GM12878 (cell line): ENCODE measurements at regions not wholly inside any gene's neighbourhood (a gene's known extent, or its start where the extent isn't known, plus 50 kb on each side); places are given as distances from the start of the nearest gene placed in this dataset.
"Not testable (repeated sequence)": the region's sequence is repeated elsewhere in the genome, so short reads cannot be mapped to it uniquely, and the experiment has no call there.

ENCODE experiments used
- ATAC-seq: fragments of 200-7000 bp; cut with Tn5 transposase; 3 replicates; pipeline ENCODE4 v1.9.1; 2020; ENCODE audit warnings: mild to moderate bottlenecking, moderate library complexity
- BruUV-seq: library from RNA; stranded (reverse); fragments of 400-500 nt; replicated peaks from 2 replicates; lab custom pipeline; 2021; lab: Mats Ljungman, UMichigan
- CTCF ChIA-PET: fragments of 300-600 bp; sonication (Branson Sonifier 250); formaldehyde crosslinking; extraction: SDS; loops from one replicate; lab custom pipeline; 2021; ENCODE audit warnings: inconsistent platforms; lab: Yijun Ruan, JAX
- POLR2A ChIA-PET: fragments of 350-600 bp; formaldehyde crosslinking; extraction: SDS; loops from one replicate; lab custom pipeline; 2021; ENCODE audit warnings: inconsistent platforms; lab: Charles Lee
- RAD21 ChIA-PET: fragments of 300-600 bp; sonication (Branson Sonifier 250); formaldehyde crosslinking; loops from one replicate; lab custom pipeline; 2023; ENCODE audit warnings: antibody characterized with exemption; ENCODE audit not compliant: unreplicated experiment; lab: Charles Lee
- SMC1A ChIA-PET: fragments of 300-600 bp; sonication (Branson Sonifier 250); formaldehyde crosslinking; loops from one replicate; lab custom pipeline; 2023; ENCODE audit not compliant: unreplicated experiment, uncharacterized antibody; lab: Charles Lee
- DNase-seq: peaks from one replicate; pipeline ENCODE4 v3.0.0-alpha.2; 2011; ENCODE audit warnings: low read depth, low spot score
- FAIRE-seq: peaks from 3 replicates; lab custom pipeline; 2011; peaks lifted over from hg19 to GRCh38; lab: Jason Lieb, UNC
- H2AFZ ChIP-seq: 2 replicates; pipeline ENCODE4 v1.6.0; 2011; ENCODE audit warnings: low read depth, low read length, control low read depth; ENCODE audit not compliant: control insufficient read depth
- H3K27ac ChIP-seq: 2 replicates; pipeline ENCODE4 v1.5.1; 2011; ENCODE audit warnings: control low read depth; ENCODE audit not compliant: control insufficient read depth, insufficient read depth
- H3K27me3 ChIP-seq, 2 experiments: replicated peaks in 1 of 2; 2 replicates each; pipeline versions ENCODE4 v1.6.0 to v1.6.1; 2011; ENCODE audit warnings: low read length in 1 of 2; ENCODE audit not compliant: control insufficient read depth in 2 of 2, insufficient read depth in 2 of 2
- H3K36me3 ChIP-seq, 2 experiments: 2 replicates each; pipeline ENCODE4 v1.5.1; 2011; ENCODE audit warnings: low read length in 1 of 2; ENCODE audit not compliant: control insufficient read depth in 2 of 2, insufficient read depth in 2 of 2
- H3K4me1 ChIP-seq: 2 replicates; pipeline ENCODE4 v1.6.1; 2011; ENCODE audit warnings: mild to moderate bottlenecking, low read length, moderate library complexity, mixed read lengths; ENCODE audit not compliant: control insufficient read depth, insufficient read depth
- H3K4me2 ChIP-seq: 2 replicates; pipeline ENCODE4 v1.6.0; 2011; ENCODE audit warnings: control low read depth; ENCODE audit not compliant: control insufficient read depth, insufficient read depth
- H3K4me3 ChIP-seq: fragments of 200-600 bp; sonication (generic); 2 replicates; pipeline ENCODE4 v1.5.1; 2016
- H3K79me2 ChIP-seq: 2 replicates; pipeline ENCODE4 v1.6.0; 2011; ENCODE audit warnings: low read length; ENCODE audit not compliant: control insufficient read depth, insufficient read depth
- H3K9ac ChIP-seq: 2 replicates; pipeline ENCODE4 v1.8.0; 2011; ENCODE audit warnings: low read length, control low read depth, mixed read lengths; ENCODE audit not compliant: control insufficient read depth, insufficient read depth
- H3K9me3 ChIP-seq: replicated peaks from 3 replicates; pipeline ENCODE4 v1.5.1; 2011; ENCODE audit warnings: mild to moderate bottlenecking, low read length; ENCODE audit not compliant: control insufficient read depth, insufficient read depth
- H4K20me1 ChIP-seq: 2 replicates; pipeline ENCODE4 v1.6.0; 2011; ENCODE audit not compliant: control insufficient read depth, insufficient read depth
- CTCF ChIP-seq, 3 experiments: IDR thresholded peaks in 2 of 3; conservative IDR thresholded peaks in 1 of 3; 2 replicates each; pipeline ENCODE4 v1.5.1; 2011; ENCODE audit warnings: low read depth in 3 of 3, low read length in 3 of 3, mild to moderate bottlenecking in 3 of 3, control low read depth in 2 of 3, moderate library complexity in 2 of 3, inconsistent platforms in 1 of 3, mixed read lengths in 1 of 3; ENCODE audit not compliant: control insufficient read depth in 2 of 3, insufficient read depth in 1 of 3; ENCODE audit errors: extremely low read depth in 1 of 3
- KAT2A ChIP-seq: conservative IDR thresholded peaks from 2 replicates; pipeline ENCODE4 v1.6.1; 2011; ENCODE audit warnings: low read depth, low read length; ENCODE audit not compliant: control insufficient read depth
- RAD21 ChIP-seq: IDR thresholded peaks from 2 replicates; pipeline ENCODE4 v1.6.1; 2011; ENCODE audit warnings: mild to moderate bottlenecking, low read depth, low read length, moderate library complexity; ENCODE audit not compliant: insufficient read depth
- SMC3 ChIP-seq: IDR thresholded peaks from 2 replicates; pipeline ENCODE4 v1.6.1; 2011; ENCODE audit warnings: low read length, improper control_type of control experiment, borderline replicate concordance
- WGBS: methylation state at CpG from one replicate; pipeline ENCODE4 v1.1.6; 2016; ENCODE audit warnings: low lambda C conversion rate; ENCODE audit not compliant: insufficient replicate concordance, insufficient coverage; ENCODE audit errors: missing lambda C conversion rate; 5-methylcytosine and 5-hydroxymethylcytosine counted together
- in situ Hi-C: fragments of 300-500 bp; cut with MboI; formaldehyde crosslinking; loops from 9 replicates; pipeline ENCODE4 v1.14.3; 2018; ENCODE audit warnings: mixed read lengths
- intact Hi-C: fragments of 100-400 bp; cut with micrococcal nuclease; formaldehyde crosslinking; loops from one replicate; pipeline ENCODE4 v1.14.2; 2022; ENCODE audit not compliant: unreplicated experiment

GRCh38 chr12:82627799-82628198, 58.9 kb upstream of the TMTC2 start:
- POLR2A ChIA-PET, result interaction anchor here (1.3 kb wide), 1 partner anchor 104 kb away, joined by 6 read pairs; no protein-coding TSS in a partner anchor
- intact Hi-C loops (loop anchor here (1.0 to 5.0 kb wide), 2 partner anchors 100 to 245 kb away; no protein-coding TSS in a partner anchor), in situ Hi-C loops (loop anchor here (5.0 kb wide), 1 partner anchor 100 kb away; no protein-coding TSS in a partner anchor)
- Histone ChIP-seq H3K27me3 (no peaks in the 10 kb centered on the region), H3K27ac (no peak overlapping the region), H3K36me3 (no peaks in the 10 kb centered on the region), H4K20me1 (no peaks in the 10 kb centered on the region), H3K4me3 (no peak overlapping the region), H3K79me2 (no peaks in the 10 kb centered on the region), H3K4me1 (no peaks in the 10 kb centered on the region), H3K9me3 (no peaks in the 10 kb centered on the region), H3K9ac (no peak overlapping the region), H2AFZ (no peak overlapping the region), H3K4me2 (no peak overlapping the region)
- TF ChIP-seq KAT2A, result no peak
- peak; percentile 40 to 65 (median 43); a peak in 4 of 6 replicates for TF ChIP-seq CTCF (IDR thresholded peaks at IDR 0.05 in 2 of 3, conservative IDR thresholded peaks at IDR 0.05 in 1 of 3; ENCODE audit: control insufficient read depth in 2 of 3, extremely low read depth in 1 of 3, insufficient read depth in 1 of 3, low read depth in 3 of 3, low read length in 3 of 3)
- peak; percentile 81 for TF ChIP-seq RAD21
- TF ChIP-seq SMC3, result peak; percentile 86; the same call in 1 of the 2 replicates
- DNase-seq (no peak), FAIRE-seq (no peak), ATAC-seq (peak; percentile 81)
- CTCF ChIA-PET, result interaction anchor here (0.9 to 6.4 kb wide), 15 partner anchors 8 to 267 kb away, joined by 3 to 55 read pairs (median 5); no protein-coding TSS in a partner anchor
- SMC1A ChIA-PET, result interaction anchor here (1.1 to 7.9 kb wide), 9 partner anchors 10 to 243 kb away, joined by 3 to 78 read pairs (median 8); no protein-coding TSS in a partner anchor
- 31% methylated on average over 7 of the region's 7 CpGs for WGBS
- RAD21 ChIA-PET, result interaction anchor here (0.6 to 3.2 kb wide), 5 partner anchors 31 to 515 kb away, joined by 3 to 38 read pairs (median 5); partner anchors contain the start of gene TMTC2
- BruUV-seq, result no TSS peak

- H3K4me1 ChIP-seq, H3K4me3 ChIP-seq, BruUV-seq, DNase-seq, H3K27me3 ChIP-seq, POLR2A ChIA-PET, H3K4me2 ChIP-seq, ATAC-seq, FAIRE-seq, intact Hi-C loops, H3K27ac ChIP-seq, RAD21 ChIA-PET, H3K79me2 ChIP-seq, H4K20me1 ChIP-seq, H3K9me3 ChIP-seq, H3K36me3 ChIP-seq, H3K9ac ChIP-seq, H2AFZ ChIP-seq: not testable (repeated sequence)
- in situ Hi-C loops, result loop anchor here (10.0 kb wide), 1 partner anchor 270 kb away; no protein-coding TSS in a partner anchor
- WGBS, result 42% methylated on average over 8 of the region's 8 CpGs
- SMC1A ChIA-PET, result interaction anchor here (0.7 to 2.0 kb wide), 4 partner anchors 8 to 113 kb away, joined by 3 to 6 read pairs (median 3); no protein-coding TSS in a partner anchor
- CTCF ChIA-PET, result interaction anchor here (0.8 to 2.6 kb wide), 6 partner anchors 8 to 1189 kb away, joined by 3 to 8 read pairs (median 3); no protein-coding TSS in a partner anchor
Observed at GRCh38 chr12:82634495-82635258, 52.0 kb upstream of the TMTC2 start.
